ENCODE measurements at regions not wholly inside any gene's neighbourhood (a gene's known extent, or its start where the extent isn't known, plus 50 kb on each side); places are given as distances from the start of the nearest gene placed in this dataset.

DNA sequence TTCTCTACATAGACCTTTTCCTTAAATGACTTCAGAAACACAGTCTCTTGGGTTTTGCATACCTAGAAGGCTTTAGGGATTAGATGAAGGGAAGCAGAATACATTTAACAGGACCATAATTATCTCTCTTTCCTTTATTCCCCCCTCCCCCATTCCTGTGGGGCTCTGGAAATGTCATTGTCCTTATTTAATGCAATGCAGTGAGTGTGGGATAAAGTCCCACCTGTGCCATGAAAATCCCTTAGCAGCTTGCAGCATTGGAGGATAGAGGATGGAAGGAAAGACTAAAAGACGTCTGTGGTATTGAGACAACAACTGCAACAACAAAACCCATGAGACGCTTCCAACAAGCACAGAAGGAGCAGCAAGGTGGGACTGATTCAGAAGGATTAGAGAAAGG lies 117.8 kb upstream of the DCC start:
- H3K36me3 ChIP-seq (ENCODE audit: control insufficient read depth in 4 of 4, insufficient read depth in 4 of 4, low read length in 4 of 4): no peaks in the 10 kb centered on the region
- H3K9ac ChIP-seq (ENCODE audit: insufficient read depth in 1 of 2, low read length in 2 of 2): no peak overlapping the region
- H3K27ac ChIP-seq (ENCODE audit: low read depth in 1 of 2, low read length in 1 of 2): no peak overlapping the region
- ATAC-seq (ENCODE audit: insufficient read depth, low FRiP score): no peak
- H3K4me1 ChIP-seq (ENCODE audit: control insufficient read depth in 5 of 5, insufficient read depth in 5 of 5, low read length in 5 of 5): no peaks in the 10 kb centered on the region
- TF ChIP-seq, protein P1, sequence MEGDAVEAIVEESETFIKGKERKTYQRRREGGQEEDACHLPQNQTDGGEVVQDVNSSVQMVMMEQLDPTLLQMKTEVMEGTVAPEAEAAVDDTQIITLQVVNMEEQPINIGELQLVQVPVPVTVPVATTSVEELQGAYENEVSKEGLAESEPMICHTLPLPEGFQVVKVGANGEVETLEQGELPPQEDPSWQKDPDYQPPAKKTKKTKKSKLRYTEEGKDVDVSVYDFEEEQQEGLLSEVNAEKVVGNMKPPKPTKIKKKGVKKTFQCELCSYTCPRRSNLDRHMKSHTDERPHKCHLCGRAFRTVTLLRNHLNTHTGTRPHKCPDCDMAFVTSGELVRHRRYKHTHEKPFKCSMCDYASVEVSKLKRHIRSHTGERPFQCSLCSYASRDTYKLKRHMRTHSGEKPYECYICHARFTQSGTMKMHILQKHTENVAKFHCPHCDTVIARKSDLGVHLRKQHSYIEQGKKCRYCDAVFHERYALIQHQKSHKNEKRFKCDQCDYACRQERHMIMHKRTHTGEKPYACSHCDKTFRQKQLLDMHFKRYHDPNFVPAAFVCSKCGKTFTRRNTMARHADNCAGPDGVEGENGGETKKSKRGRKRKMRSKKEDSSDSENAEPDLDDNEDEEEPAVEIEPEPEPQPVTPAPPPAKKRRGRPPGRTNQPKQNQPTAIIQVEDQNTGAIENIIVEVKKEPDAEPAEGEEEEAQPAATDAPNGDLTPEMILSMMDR (IDR thresholded peaks at IDR 0.05; ENCODE audit: control extremely low read depth, extremely low read depth): no peak
- no peaks in the 10 kb centered on the region for H3K27me3 ChIP-seq (ENCODE audit: control insufficient read depth in 3 of 3, insufficient read depth in 3 of 3, low read length in 2 of 3)
- 73 to 82% methylated on average over 2 of the region's 2 CpGs for WGBS, 2 donors
- H3K9me3 ChIP-seq (ENCODE audit: control insufficient read depth in 4 of 4, insufficient read depth in 3 of 4, low read length in 3 of 4): peaks cover 0 to 2% (median 0%) of the 10 kb centered on the region in 4 donors
- no peak for DNase-seq
- no peak overlapping the region for H3K4me3 ChIP-seq

DNA sequence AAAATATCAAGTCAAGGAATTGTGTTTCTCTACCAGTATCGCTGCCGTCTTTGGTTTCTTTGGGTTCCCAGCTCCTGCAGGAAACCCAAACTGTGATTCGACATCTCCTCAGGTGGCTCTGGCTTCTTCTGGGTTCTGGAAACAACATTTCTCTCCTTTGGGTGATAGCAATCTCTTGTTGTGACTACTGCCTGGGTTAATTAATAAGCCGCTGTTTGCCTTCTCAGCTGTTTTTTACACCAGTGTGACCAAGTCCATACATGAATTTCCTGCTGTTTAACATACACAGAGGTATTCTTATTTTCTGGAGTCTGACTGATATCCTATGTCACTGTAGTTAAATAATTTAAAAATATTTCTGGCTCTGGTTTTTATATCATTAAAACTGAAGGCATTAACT lies 112.5 kb upstream of the DCC start:
- ATAC-seq (ENCODE audit: insufficient read depth, low FRiP score): no peak
- H3K4me3 ChIP-seq: no peak overlapping the region
- H3K27ac ChIP-seq (ENCODE audit: low read depth in 1 of 2, low read length in 1 of 2): no peak overlapping the region
- WGBS, 2 donors: 83 to 92% methylated on average over 4 of the region's 4 CpGs
- TF ChIP-seq, protein P1 (IDR thresholded peaks at IDR 0.05; ENCODE audit: control extremely low read depth, extremely low read depth): no peak
- H3K36me3 ChIP-seq (ENCODE audit: control insufficient read depth in 4 of 4, insufficient read depth in 4 of 4, low read length in 4 of 4): no peaks in the 10 kb centered on the region
- no peak for DNase-seq
- no peaks in the 10 kb centered on the region for H3K27me3 ChIP-seq (ENCODE audit: control insufficient read depth in 3 of 3, insufficient read depth in 3 of 3, low read length in 2 of 3)
- H3K4me1 ChIP-seq (ENCODE audit: control insufficient read depth in 5 of 5, insufficient read depth in 5 of 5, low read length in 5 of 5): no peaks in the 10 kb centered on the region
- no peak overlapping the region for H3K9ac ChIP-seq (ENCODE audit: insufficient read depth in 1 of 2, low read length in 2 of 2)
- H3K9me3 ChIP-seq (ENCODE audit: control insufficient read depth in 4 of 4, insufficient read depth in 3 of 4, low read length in 3 of 4): no peaks in the 10 kb centered on the region

DNA sequence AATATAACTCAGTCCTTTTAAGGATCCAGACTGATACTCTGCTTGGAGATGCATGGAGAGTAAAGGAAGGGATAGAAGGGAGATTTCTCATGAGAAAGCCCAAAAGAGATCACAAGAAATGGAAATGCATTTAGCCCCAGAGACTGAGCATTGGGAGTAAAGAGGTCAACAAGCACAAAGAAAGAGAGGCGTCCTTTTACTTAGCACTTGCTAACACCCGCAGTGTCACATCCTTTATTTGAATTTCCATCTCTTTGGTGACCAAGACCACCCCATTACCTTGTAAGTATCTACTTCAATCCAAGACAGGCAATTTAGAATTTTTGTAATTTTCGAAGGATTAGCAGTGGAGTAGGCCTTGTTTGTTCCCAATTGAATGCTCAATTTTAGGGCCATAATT lies 111.8 kb upstream of the DCC start:
- TF ChIP-seq, protein P1 (IDR thresholded peaks at IDR 0.05; ENCODE audit: control extremely low read depth, extremely low read depth): no peak
- ATAC-seq (ENCODE audit: insufficient read depth, low FRiP score): no peak

DNA sequence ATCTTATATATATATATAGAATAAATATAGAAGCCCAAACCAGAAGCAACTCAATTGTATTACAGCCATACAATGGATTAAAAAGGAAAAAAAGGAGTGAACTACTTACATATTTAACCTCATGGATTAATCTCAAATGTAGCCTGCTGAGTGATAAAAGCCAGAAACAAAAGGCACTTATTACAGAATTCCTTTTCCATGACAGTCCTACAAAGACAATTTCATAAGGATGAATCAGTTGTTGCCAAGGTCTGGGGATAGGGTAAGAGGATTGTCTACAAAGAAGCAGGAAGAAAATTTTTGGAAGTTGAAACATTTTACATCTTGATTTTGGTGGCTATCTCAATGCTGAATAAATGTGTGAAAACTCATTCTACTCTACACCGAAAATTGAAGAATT lies 103.9 kb upstream of the DCC start:
- TF ChIP-seq, protein P1 (IDR thresholded peaks at IDR 0.05; ENCODE audit: control extremely low read depth, extremely low read depth): no peak
- 46 to 88% methylated on average over 1 of the region's 1 CpG for WGBS, 2 donors
- Histone ChIP-seq H3K9me3 (ENCODE audit: control insufficient read depth in 4 of 4, insufficient read depth in 3 of 4, low read length in 3 of 4) (no peaks in the 10 kb centered on the region), H3K36me3 (ENCODE audit: control insufficient read depth in 4 of 4, insufficient read depth in 4 of 4, low read length in 4 of 4) (no peaks in the 10 kb centered on the region), H3K4me3 (no peak overlapping the region), H3K4me1 (ENCODE audit: control insufficient read depth in 5 of 5, insufficient read depth in 5 of 5, low read length in 5 of 5) (no peaks in the 10 kb centered on the region), H3K9ac (ENCODE audit: insufficient read depth in 1 of 2, low read length in 2 of 2) (no peak overlapping the region), H3K27ac (ENCODE audit: low read depth in 1 of 2, low read length in 1 of 2) (no peak overlapping the region), H3K27me3 (ENCODE audit: control insufficient read depth in 3 of 3, insufficient read depth in 3 of 3, low read length in 2 of 3) (no peaks in the 10 kb centered on the region)
- DNase-seq: no peak
- ATAC-seq (ENCODE audit: insufficient read depth, low FRiP score): no peak

More for the DNA sequence above, 111.8 kb upstream of the DCC start:
- no peak overlapping the region for H3K4me3 ChIP-seq
- no peaks in the 10 kb centered on the region for H3K4me1 ChIP-seq (ENCODE audit: control insufficient read depth in 5 of 5, insufficient read depth in 5 of 5, low read length in 5 of 5)
- H3K36me3 ChIP-seq (ENCODE audit: control insufficient read depth in 4 of 4, insufficient read depth in 4 of 4, low read length in 4 of 4): no peaks in the 10 kb centered on the region
- no peaks in the 10 kb centered on the region for H3K27me3 ChIP-seq (ENCODE audit: control insufficient read depth in 3 of 3, insufficient read depth in 3 of 3, low read length in 2 of 3)
- no peak overlapping the region for H3K27ac ChIP-seq (ENCODE audit: low read depth in 1 of 2, low read length in 1 of 2)
- DNase-seq: no peak
- H3K9me3 ChIP-seq (ENCODE audit: control insufficient read depth in 4 of 4, insufficient read depth in 3 of 4, low read length in 3 of 4): no peaks in the 10 kb centered on the region
- H3K9ac ChIP-seq (ENCODE audit: insufficient read depth in 1 of 2, low read length in 2 of 2): no peak overlapping the region
- 42 to 61% methylated on average over 3 of the region's 3 CpGs for WGBS, 2 donors

All from lung (tissue), 11 donors.